SK-N-SH treated with all-trans-retinoic acid at 6 μM for 48 hours (cell line): ENCODE measurements at regions not wholly inside any gene's neighbourhood (a gene's known extent, or its start where the extent isn't known, plus 50 kb on each side); places are given as distances from the start of the nearest gene placed in this dataset.

ENCODE experiments used
- ARNTL ChIP-seq: fragments of 450-650 bp; formaldehyde crosslinking; IDR thresholded peaks from 2 replicates; pipeline ENCODE4 v1.5.0; 2020; ENCODE audit warnings: low read depth, mild to moderate bottlenecking, moderate library complexity, borderline replicate concordance
- CREB5 ChIP-seq: fragments of 250-450 bp; sonication (Bioruptor Pico); IDR thresholded peaks from 2 replicates; pipeline ENCODE4 v1.5.1; 2020; ENCODE audit warnings: low read depth, mild to moderate bottlenecking, moderate library complexity
- CSRNP3 ChIP-seq: fragments of 250-450 bp; sonication (Bioruptor Pico); IDR thresholded peaks from 2 replicates; pipeline ENCODE4 v1.5.1; 2021; ENCODE audit warnings: mild to moderate bottlenecking, moderate library complexity
- POU6F1 ChIP-seq: fragments of 250-450 bp; sonication (Bioruptor Pico); IDR thresholded peaks from 2 replicates; pipeline ENCODE4 v1.8.0; 2021; ENCODE audit warnings: low read depth, mild to moderate bottlenecking, moderate library complexity, borderline replicate concordance
- TCF4 ChIP-seq: fragments of 250-450 bp; sonication (Bioruptor Pico); IDR thresholded peaks from 2 replicates; pipeline ENCODE4 v1.8.0; 2021; ENCODE audit warnings: mild to moderate bottlenecking, moderate library complexity, borderline replicate concordance
- TOX ChIP-seq: fragments of 250-450 bp; sonication (Bioruptor Pico); IDR thresholded peaks from 2 replicates; pipeline ENCODE4 v1.8.0; 2021; ENCODE audit warnings: mild to moderate bottlenecking, moderate library complexity, borderline replicate concordance
- ZFP30 ChIP-seq: fragments of 450-650 bp; formaldehyde crosslinking; IDR thresholded peaks from 2 replicates; pipeline ENCODE4 v1.5.0; 2022; ENCODE audit warnings: mild to moderate bottlenecking, moderate library complexity

GRCh38 chr13:30071969-30072817 lies 221.8 kb upstream of the UBL3 start:
- no peak for TF ChIP-seq CREB5 (CRISPR knock-in tag)
- TF ChIP-seq ZFP30 (CRISPR knock-in tag) = no peak
- TF ChIP-seq TOX (CRISPR knock-in tag) = no peak
- no peak for TF ChIP-seq CSRNP3 (CRISPR knock-in tag)
- no peak for TF ChIP-seq POU6F1 (CRISPR knock-in tag)
- no peak for TF ChIP-seq ARNTL
- no peak for TF ChIP-seq TCF4 (CRISPR knock-in tag)
